A673 (cell line): ENCODE measurements at regions not wholly inside any gene's neighbourhood (a gene's known extent, or its start where the extent isn't known, plus 50 kb on each side); places are given as distances from the start of the nearest gene placed in this dataset.

Experiments
- EZH2 ChIP-seq: fragments of 200-600 bp; sonication (generic); IDR thresholded peaks from 2 replicates; pipeline ENCODE4 v1.6.1; 2017; ENCODE audit warnings: borderline replicate concordance, low read depth, mild to moderate bottlenecking, mixed read lengths, antibody characterized with exemption, low read length; ENCODE audit not compliant: poor library complexity, severe bottlenecking
- TF ChIP-seq, protein P1 (sequence below): fragments of 300-800, 200-600 bp; sonication (generic); conservative IDR thresholded peaks from 2 replicates; pipeline ENCODE4 v1.5.1; 2017; ENCODE audit warnings: low read depth, mild to moderate bottlenecking, antibody characterized with exemption, low read length, moderate library complexity, mixed read lengths

DNA sequence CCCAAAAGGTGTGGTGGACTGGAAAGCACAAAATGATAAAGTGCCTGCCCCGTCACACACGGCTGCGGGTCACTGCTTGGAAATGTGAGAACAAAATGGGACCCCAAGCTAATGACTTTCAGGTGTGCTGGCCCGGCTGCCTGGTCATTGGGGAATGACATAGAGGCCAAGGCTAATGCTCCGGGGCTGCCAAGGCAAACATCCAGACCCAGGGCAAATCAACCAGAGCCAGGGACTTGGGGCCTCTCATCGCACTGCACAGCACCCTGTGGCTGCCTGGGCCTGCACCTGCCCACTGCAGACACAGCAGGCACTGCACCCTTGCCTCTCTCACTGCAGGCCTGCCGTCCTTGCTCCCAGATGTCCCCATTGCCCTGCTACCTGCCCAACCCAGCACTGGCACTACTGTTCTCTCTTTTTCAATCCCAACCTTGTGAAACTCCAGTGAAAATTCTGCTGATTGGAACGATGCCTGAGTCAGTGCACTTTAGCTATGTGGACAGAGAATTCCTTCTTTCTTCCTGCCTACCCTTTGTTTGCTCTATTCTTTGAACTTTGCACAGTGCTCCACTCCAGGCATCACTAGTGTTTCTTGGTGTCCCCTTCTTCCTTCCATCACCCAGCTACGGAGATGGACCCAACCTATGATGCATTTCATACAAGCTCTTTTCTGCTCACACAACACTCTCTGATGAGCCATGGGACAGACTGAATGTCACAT lies 849.5 kb downstream of the MAFB start:
- TF ChIP-seq, protein P1, sequence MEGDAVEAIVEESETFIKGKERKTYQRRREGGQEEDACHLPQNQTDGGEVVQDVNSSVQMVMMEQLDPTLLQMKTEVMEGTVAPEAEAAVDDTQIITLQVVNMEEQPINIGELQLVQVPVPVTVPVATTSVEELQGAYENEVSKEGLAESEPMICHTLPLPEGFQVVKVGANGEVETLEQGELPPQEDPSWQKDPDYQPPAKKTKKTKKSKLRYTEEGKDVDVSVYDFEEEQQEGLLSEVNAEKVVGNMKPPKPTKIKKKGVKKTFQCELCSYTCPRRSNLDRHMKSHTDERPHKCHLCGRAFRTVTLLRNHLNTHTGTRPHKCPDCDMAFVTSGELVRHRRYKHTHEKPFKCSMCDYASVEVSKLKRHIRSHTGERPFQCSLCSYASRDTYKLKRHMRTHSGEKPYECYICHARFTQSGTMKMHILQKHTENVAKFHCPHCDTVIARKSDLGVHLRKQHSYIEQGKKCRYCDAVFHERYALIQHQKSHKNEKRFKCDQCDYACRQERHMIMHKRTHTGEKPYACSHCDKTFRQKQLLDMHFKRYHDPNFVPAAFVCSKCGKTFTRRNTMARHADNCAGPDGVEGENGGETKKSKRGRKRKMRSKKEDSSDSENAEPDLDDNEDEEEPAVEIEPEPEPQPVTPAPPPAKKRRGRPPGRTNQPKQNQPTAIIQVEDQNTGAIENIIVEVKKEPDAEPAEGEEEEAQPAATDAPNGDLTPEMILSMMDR: no peak
- TF ChIP-seq EZH2: no peak
